Bronchial epithelial cell (primary cell): ENCODE measurements at regions not wholly inside any gene's neighbourhood (a gene's known extent, or its start where the extent isn't known, plus 50 kb on each side); places are given as distances from the start of the nearest gene placed in this dataset.

Source experiments
- DNase-seq: peaks from one replicate; pipeline ENCODE4 v3.0.0-alpha.2; 2010; ENCODE audit warnings: low read depth
- FAIRE-seq: peaks from 2 replicates; lab custom pipeline; 2011; peaks lifted over from hg19 to GRCh38; lab: Jason Lieb, UNC
- H3K27me3 ChIP-seq: 2 replicates; pipeline ENCODE4 v1.5.1; 2011; ENCODE audit warnings: low read length; ENCODE audit not compliant: control insufficient read depth, insufficient read depth
- H3K36me3 ChIP-seq: 2 replicates; pipeline ENCODE4 v1.5.1; 2011; ENCODE audit warnings: low read length; ENCODE audit not compliant: control insufficient read depth, insufficient read depth
- H3K4me3 ChIP-seq: 2 replicates; pipeline ENCODE4 v1.5.1; 2011; ENCODE audit warnings: mild to moderate bottlenecking, low read depth, low read length, control low read depth
- CTCF ChIP-seq: IDR thresholded peaks from 2 replicates; pipeline ENCODE4 v1.5.1; 2011; ENCODE audit warnings: mild to moderate bottlenecking, moderate library complexity, low read length, control low read depth, inconsistent platforms; ENCODE audit not compliant: insufficient read depth, severe bottlenecking

DNA sequence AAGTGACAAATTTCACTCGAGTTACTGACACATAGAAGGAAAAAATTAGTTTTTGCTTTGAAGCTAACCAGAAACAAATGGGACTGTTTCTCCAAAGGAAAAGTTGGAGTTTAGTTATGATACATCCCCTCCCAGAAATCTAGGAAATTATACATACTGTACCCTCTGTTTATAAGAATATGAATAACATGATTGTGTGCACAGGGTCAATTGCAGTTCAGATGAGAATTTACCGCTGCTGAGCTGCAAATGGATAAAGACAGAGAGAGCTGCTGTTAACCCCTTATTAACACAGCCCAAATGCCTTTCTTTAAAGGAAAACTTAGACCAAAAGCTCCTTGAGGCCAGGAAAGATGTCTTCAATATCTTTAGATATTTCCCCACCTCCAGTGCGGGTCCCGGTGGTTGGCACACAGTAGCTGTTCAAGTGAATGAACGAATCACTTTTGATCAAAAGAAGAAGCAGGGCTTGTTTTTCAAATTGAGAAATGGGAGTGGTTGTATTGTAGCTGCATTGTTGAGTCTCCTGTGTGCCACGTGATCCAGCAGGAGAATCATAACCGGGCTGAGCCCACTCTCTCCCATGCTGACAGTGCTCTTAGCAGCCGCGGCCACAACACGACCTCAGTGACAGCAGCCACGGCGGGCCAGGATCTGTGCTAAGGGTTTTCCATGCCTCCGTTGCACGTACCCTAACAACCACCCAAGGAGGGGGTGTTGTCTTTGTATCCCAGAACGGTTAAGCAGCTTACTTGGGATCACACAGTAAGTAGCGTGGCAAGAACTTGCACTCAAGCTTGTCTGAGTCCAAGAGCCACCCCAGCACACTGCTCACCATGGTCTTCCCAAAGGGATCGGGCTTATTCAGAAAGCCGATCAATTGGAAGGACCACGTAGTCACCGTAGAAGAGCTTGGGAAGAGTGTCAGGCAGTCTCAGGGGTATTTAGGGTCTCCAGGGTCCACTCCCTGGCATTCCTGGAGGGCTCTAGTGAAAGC lies 53.5 kb upstream of the BMP6 start:
- no peak overlapping the region for H3K4me3 ChIP-seq
- DNase-seq: no peak
- no peak for TF ChIP-seq CTCF
- no peak for FAIRE-seq
- no peaks in the 10 kb centered on the region for H3K27me3 ChIP-seq
- H3K36me3 ChIP-seq: no peaks in the 10 kb centered on the region

GRCh38 chr6:7673063-7673536 lies 52.8 kb upstream of the BMP6 start:
- Histone ChIP-seq H3K36me3 (no peaks in the 10 kb centered on the region), H3K27me3 (no peaks in the 10 kb centered on the region), H3K4me3 (no peak overlapping the region)
- TF ChIP-seq CTCF: peak; percentile 39
- DNase-seq: peak; percentile 79
- FAIRE-seq: no peak

DNA sequence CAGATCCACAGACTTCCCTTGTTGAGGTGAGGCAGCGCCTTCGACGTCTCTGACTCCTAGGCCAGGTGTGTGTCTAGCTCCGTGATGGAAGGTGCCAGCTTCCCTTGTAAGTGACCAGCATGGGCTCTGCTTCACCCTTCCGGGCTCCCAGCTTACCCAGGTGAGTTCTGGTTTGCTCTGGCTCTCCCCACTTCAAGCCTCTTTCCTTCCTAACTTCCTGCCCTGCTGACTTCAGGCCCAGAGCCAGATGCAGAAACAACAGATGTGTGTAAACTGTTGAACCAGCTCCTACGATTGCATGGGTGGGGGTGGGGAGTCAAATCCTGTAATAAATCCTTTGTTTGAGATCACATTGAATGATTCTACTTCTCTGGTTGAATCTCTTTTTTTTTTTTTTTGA lies 51.6 kb upstream of the BMP6 start:
- no peak for TF ChIP-seq CTCF
- Histone ChIP-seq H3K27me3 (no peaks in the 10 kb centered on the region), H3K36me3 (no peaks in the 10 kb centered on the region), H3K4me3 (no peak overlapping the region)
- FAIRE-seq: no peak
- no peak for DNase-seq

DNA sequence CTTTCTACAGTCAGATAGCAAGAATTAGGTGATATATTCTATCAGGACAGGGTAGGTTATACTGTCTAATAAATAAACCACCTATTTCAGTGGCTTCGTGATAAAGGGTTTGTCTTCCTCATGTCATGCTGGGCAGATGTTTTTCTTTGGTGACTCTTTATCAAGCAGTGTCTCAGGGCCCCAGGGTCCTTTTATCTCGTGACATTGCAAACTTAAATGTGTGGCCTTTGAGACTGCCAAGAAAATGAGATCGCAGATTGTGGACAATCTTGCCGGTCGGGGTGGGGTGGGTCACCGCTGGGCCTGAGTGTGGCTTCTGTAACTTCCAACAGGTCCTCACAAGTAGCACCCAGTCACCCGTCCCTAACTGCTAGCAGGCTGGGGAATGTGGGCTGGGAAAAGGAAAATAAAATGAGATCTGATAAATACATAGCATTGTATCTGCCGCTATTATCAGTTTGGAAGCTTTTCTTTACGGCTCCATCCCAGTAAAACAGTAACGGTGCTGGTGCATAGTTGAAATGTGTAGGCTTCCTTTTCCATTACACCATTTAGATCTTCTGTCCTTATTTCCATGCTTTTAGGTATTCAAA lies 50.5 kb upstream of the BMP6 start:
- no peak overlapping the region for H3K4me3 ChIP-seq
- H3K27me3 ChIP-seq: no peaks in the 10 kb centered on the region
- H3K36me3 ChIP-seq: no peaks in the 10 kb centered on the region
- no peak for DNase-seq
- no peak for FAIRE-seq
- no peak for TF ChIP-seq CTCF
